Middle frontal gyrus (tissue), 1 donor: ENCODE measurements at regions not wholly inside any gene's neighbourhood (a gene's known extent, or its start where the extent isn't known, plus 50 kb on each side); places are given as distances from the start of the nearest gene placed in this dataset.

Experiments
- DNase-seq: peaks from one replicate; pipeline ENCODE4 v3.0.0-alpha.2; 2015; ENCODE audit warnings: low spot score; ENCODE audit errors: extremely low spot score

DNA sequence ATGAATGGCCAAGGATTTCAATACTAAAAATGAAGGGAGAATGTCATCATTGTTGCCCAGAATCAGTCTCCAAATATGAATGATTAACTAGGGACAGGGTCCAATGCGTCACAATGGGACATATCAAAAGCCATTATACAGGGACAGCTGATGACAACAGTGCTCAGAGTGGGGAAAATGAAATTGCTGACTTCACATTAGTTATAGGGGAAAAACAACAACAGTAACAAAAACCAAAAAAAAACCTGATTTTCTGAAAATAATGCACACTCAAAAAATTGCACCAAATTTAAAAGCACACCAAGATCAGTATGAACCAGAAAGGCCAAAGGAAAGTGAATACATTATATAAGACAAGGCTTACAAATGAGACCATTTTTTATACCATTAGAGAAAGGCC lies 353.2 kb upstream of the SOX5 start:
- DNase-seq = no peak

DNA sequence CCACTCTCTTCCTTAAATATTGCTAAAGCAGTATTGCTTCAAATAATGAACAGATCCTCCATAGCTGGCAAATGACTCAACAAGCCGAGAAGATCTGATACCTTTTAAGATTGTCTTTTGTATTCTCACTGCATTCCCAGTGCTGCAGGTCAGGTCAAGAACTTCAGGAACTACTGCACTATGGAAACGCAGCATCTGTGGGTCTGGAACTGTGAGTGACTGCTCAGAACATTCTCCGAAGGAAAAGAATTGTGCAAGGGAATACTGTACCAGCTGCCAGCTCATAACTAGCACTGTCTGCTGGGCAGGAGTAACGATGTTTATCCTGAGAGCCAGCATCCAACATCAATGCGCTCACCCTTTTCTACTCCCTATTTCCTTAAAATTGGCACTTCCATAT lies 348.0 kb upstream of the SOX5 start:
- no peak for DNase-seq

DNA sequence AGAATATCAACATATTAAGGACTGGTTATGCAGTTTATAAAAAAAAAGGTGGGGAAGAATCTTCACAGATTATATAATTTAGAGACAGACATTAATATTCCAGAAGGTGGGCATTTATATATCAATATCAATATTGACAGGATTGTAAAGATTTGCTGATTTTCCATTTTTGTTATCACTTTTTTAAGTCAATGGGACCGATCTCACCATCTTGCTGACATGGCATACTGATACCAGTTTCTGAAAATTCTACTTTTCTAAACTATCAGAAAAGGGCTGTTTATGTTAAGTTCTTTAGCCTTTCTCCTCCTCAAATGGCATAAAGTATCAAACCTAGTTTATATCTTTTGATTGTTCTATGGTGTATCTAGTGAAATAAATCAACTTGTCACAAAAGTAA lies 344.1 kb upstream of the SOX5 start:
- DNase-seq = no peak

DNA sequence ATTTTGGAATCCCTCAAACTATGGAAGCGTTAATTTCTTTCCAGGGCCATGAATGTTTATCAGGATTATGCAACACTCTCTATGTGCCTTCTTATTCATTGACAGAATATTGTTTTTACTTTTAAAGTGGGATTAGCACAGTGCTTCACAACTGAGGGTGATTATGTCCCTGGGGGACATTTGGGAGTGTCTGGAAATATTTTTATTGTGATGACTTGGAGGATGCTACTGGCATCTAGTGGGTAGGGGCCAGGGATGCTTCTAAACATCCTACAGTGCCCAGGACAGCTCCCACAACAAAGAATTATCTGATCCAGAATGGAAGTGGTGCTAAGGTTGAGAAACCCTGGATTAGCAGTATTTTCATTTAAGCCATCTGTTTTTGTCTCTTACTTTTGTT lies 338.5 kb upstream of the SOX5 start:
- DNase-seq = no peak

DNA sequence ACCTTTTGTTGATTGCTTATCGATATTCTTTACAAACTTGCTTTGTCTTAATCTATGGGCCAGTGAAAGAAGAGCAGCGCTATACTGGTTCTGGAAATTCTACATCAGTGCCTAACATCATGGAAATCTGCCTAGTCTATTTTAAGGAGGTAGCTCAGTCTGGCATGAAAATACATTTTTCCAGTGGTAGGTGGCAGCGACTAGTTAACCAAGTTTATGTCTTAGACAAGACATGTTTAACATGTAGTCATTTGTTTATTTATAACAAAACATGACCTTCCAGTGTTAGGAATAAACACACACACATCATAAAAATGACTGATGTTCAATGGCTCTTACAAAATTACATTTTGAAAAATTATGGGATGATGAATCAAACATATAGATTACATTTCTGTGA lies 336.0 kb upstream of the SOX5 start:
- DNase-seq = no peak

DNA sequence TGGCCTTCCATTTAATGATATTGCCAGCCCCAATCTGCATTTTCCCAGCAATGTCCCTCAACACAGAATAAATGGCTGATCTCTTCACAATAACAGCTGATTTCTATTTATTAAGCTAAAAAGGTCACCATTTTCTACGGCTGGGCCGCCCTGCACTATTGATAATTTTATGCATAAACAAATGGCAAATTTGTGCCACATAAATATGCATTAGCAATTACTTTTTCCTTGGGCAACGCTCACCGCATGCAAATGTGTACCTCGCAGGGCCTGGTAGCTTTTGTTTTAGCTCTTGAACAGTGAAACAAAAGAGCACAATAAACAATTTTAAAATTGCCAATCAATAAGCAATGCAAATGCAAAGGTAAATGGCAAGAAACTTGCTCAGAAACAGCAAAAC lies 331.9 kb upstream of the SOX5 start:
- no peak for DNase-seq

DNA sequence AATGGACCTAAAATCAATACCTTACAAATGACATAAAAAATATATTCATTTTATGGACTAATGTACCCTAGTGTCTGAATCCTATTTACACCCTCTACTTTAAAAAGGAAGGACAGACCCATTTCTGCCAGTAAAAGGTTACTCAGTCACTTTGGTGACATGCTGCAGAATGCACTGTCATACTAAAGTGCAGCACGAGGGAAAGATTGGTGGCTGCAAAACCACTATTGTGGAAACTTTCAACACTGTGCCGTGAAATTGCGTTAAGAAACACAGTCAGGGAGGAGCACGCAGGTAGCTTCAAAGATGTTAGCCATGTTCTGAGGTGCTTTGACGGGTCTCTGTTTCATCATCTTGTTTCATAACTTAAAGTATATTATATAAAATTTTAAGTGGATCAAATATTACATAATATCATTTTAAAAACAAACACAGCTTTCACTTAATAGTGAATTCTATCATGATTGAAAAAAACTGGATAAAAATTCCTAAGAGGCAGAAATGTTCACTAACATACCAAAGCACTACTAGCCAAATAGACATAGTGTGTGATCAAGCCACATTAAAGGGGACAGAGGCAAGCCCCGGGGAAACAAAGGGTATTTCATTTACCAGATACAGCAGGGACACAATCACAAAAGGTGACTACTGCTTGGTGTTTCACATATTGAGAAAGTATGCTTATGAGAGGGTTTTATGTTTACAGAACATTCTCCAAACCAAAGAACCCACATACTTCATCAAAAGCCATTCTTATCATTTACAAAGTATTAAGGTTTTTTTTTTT lies 330.8 kb upstream of the SOX5 start:
- no peak for DNase-seq

DNA sequence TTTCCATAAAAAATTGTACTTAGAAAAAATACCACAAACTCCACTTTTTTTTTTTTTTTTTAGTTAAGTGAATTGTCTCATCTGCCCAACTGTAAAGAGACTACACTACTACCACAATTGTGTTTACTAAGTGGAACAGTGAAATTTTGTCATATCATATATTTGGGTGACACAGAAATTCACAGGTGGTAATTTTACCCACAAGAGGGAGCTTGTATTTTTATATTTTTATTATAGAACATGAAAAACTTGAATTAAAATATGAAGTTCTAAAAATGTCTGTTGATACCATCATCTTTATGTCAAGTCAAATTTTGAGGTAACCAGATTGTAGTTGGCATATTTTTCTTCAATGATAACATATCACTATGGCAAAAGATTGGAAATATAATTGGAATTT lies 329.4 kb upstream of the SOX5 start:
- no peak for DNase-seq

DNA sequence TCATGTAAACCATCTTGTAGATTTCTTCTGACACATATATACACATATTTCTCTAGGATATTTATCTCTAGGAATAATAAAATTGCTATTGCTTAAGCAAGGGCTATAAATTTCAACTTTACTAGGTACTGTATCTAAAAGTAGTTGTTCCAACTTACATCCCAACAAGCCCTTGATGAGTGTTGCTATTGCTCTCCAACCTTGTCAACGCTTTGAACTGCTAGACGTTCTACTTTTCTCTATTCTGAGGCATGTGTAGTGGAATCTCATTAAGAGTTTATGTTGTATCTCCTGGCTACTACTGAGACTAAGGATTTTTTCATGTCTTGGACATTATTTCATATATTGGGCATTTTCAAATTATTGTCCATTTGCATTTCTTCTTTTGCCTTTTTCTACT lies 321.5 kb upstream of the SOX5 start:
- no peak for DNase-seq

DNA sequence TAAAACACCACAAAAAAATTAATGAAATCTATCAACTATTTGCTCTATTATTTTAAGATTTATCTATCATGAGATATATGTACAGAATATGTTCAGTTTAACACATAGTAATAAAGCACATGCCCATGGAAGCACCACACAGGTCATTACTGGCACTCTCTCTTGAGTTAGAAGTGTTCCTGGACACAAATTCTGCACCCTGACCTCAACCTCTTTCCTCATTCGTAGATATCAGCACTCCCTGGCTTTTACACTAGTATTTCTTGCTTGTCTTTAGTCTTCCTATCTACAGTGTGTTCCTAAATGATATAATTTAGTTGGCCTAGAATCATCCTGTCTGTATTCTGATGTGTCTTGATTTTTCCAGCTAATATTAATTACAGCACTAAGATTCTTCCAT lies 321.0 kb upstream of the SOX5 start:
- DNase-seq = no peak

DNA sequence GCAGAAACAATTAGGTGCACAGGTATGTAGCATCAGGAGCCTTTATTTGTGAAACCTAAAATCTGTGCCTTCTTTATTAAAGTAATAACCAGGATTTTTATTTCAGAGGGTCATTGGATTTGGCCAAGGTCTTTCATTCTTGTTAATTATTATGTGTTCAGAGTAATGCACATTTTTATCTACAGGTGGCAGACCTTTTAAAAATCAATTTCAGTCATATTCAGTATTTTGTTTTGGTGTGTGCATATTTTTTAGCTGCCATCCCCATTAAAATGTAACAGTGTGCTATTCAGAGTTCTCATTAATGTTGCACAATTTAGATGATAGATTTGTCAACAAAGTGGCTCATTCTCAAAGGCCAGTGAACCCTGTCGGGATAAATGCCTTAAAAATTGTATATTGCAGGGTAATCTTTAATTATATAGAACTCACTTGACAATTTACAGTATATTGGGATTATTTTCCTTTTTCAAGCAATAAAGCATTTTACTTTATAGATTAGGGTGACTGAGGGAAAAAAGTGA lies 319.3 kb upstream of the SOX5 start:
- DNase-seq = no peak

DNA sequence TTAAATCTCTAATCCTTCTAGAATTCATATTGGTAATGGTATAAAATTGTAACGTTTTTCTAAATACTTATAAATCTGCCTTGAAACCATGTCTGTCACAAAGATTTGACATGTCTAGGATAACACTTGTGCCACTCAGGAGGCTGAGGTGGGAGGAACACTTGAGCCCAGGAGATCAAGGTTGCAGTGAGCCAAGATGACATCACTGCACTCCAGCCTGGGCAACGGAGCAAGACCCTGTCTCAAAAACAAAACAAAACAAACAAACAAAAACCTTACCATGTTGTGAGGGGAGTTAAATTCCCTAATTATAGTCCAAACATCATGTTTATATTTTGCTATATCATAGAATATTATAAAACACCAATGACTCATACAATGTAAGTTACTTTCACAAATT lies 317.5 kb upstream of the SOX5 start:
- DNase-seq = no peak

DNA sequence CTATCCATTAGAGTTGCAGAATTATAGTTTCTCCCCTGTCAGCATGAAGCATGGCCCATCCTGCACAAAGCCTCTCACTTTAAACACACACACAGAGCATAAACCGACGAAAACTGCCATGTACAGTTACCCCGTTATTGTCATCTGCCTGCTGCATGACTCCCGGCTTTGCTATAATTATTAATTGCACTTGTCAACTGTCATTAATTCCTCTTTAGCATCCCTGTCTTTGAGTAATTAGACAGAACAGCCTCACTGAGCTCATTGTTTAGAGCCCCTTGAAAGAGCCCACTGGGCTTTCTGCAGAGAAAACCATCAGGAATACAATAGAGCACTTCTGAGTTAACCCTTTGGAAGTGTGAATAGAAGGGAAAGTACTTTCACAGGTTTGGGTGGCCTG lies 307.2 kb upstream of the SOX5 start:
- no peak for DNase-seq

DNA sequence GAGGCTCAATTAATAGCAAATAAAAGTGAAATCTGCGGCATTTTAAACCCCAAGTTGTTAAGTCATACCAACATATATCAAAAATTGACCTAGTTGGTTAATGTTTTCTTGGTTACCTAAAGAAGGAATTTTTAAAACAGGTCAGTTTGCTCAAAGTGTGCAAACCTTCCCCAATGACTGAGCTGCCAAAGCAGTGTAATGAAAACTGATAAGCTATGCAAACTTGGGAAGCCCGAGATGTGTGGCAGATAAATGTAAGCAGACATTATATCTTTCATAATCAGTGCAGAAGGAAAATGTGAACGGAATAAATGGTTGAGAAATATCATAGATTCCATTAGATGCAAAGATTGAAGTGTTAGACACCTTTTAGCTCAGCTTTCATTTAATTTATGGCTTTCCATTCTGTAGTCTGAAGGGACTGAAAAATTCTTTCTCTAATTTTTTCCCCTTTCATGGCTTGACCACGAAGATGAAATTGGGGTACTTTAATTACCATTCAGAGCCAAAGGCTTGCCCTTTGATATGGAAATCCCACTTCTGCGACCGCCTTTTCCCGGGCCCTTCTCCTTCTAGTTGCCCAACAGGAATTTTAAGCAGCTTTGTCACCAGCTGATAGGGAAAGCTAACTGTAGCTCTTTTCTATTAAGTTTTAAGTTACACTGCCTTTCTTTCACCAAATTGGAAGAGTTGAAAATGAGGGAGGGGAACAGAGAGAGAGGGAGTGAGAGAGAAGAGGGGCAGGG lies 306.6 kb upstream of the SOX5 start:
- no peak for DNase-seq

DNA sequence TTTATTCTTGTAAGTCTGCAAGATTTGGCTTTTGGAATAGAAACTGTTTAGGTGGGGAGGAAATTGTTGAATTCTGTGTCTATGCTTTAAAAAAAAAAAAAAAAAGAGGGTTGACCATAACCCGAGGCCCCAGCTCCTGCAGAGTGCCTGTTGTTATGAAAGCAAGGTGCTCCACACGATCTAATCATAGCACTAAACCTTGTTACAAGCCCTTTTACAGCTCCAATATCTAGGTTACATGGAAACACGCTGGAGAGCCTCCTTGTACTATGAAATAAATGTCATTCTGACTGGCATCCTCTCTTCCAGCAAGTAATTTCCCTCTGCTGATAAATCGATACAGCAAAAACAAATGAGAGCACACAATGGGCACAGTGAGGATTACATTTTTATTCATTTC lies 303.1 kb upstream of the SOX5 start:
- DNase-seq = no peak

DNA sequence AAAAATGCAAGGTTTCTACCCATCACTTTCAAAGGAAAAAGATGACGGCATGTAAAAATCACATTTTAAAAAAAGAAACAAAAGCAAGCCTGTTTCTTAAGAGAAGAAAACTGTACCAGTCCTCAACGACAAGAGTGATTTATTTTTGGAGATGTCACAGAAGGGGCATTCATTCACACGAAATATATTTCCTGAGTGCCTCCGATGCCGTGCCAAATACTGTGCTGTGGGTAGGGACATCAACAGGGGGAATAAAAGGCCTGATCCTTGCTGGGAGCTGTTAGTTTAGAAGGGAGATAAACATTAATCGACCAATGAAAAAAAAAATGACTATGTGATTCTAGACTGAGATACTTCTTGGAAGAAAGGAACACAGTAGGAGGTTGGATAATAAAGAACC lies 297.5 kb upstream of the SOX5 start:
- no peak for DNase-seq

DNA sequence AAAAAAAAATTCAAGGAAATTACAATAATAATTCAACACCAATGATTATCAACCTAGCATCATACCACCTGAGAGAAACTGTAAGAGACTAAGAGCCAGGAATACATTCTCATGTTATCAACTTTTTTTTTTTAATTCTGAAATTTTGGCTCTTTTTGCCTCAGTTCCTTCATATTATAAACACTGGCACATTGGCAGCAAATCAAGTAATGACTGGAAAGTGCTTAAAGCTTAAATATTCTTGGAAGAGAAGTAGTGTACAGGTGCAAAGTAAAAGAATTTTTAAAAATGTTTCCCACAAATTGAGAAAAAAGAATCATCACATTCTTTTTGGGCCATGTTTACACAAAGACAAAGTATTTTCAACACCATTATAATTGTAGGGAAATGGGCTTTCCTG lies 296.9 kb upstream of the SOX5 start:
- no peak for DNase-seq

DNA sequence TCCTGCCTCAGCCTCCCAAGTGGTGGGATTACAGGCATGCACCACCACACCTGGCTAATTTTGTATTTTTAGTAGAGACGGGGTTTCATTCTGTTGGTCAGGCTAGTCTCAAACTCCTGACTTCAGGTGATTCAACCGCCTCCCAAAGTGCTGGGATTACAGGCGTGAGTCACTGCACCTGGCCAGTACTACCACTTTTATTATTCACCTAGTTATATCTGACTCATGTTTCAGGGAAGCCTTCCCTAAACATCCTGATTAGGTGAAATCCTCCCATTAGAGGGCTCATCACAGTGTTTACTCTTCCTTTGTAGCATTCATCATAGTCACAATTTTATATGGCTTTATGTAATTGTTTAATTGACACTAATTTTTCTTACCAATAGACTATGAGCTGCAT lies 295.3 kb upstream of the SOX5 start:
- no peak for DNase-seq

DNA sequence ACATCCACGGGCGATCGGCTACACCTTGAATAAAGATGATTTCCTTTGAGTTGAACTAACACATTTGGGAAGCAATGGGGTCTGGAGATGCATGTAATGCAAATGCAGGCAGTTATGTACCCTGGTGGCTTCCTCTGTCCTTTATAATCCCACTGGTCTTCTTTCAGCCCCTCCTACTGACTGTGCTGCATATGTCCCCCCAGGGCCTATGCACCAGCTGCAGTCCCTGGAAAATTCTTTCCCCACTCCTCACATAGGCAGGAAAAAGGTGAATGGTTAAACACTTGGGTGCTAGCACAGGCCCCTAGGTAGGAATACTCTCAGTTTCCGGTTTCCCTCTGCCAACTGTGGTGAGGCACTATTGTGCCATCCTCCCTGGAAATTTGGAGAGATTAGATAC lies 294.8 kb upstream of the SOX5 start:
- no peak for DNase-seq

DNA sequence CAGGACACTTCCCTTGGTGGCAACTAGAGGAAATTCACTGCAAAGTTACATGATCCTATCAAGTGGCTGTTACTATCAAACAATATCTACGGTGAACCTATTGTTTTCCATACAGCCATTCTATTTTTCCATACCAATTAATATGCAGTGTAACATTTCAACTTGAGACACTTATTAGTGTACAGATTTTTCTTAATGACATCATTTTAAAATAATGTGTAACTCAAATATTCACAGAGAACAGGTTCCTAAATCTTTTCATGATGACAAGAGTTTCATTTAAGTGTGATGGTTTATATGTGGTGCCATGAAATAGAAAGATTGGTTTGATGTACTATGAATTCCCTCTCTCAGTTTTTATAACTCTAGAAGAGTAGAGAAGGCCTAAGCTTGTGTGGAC lies 291.2 kb upstream of the SOX5 start:
- no peak for DNase-seq

DNA sequence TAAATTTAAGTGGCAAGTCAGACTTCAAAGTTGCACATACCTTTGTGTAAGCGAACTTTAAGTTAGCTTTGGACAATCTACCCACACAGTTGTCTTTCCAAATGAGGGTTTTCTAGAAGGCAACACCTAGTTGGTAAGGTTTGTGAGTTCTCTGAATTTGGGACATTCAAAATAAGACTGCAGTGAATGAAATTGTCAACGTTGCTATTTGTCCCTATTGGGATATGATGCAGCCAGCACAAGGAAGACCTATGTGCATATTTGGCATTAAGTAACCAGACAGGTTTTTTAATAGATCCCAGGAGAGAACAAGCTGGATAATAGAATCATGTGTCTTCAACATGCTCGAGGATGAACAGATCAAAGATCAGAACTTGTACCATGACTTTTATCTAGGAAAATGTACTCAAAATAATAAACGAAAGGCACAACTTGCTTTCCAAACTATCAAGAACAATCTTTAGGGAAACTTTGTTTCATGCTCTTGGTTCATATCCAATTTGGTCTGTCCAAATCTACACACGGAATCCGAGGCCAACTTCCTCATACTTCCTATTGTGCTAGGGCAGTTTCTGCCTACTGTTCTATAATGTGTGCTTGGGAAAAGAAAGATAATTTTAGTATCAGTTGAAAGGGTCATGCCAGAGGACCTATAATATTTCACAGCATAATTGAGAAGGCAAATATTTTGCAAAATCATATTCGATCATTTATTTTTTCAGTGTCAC lies 284.2 kb upstream of the SOX5 start:
- DNase-seq = no peak

DNA sequence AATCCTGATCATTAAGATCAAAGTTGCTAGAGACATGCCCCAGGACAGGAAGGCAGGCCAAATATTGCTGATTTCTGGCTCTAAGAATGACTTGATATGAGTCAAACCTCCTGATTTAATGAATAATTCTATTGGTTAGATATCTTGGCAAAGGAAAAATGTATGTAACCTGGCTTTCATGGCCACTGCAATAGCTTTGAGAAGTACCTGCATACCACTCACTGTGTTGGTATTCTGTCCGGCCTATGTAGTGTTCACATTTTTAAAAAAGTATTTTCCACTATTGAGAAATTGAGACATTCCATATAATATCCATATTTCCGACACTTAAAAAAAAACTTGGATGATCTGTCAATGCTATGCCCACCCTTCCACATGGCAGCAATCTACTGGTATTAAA lies 283.1 kb upstream of the SOX5 start:
- DNase-seq = no peak
